Posterior cingulate gyrus (tissue), 11 donors: ENCODE measurements at regions not wholly inside any gene's neighbourhood (a gene's known extent, or its start where the extent isn't known, plus 50 kb on each side); places are given as distances from the start of the nearest gene placed in this dataset.

Source experiments
- DNase-seq, 10 donors: peaks; one replicate each; pipeline versions ENCODE4 v3.0.0 to v3.0.0-alpha.2; 2020 to 2021; ENCODE audit warnings: mixed read lengths in 3 of 10
- intact Hi-C: fragments of 100-400 bp; cut with DNase I; formaldehyde crosslinking; loops from one replicate; pipeline ENCODE4 v1.15.1; 2023

GRCh38 chr17:17416400-17417360 lies 60.1 kb upstream of the MED9 start:
- intact Hi-C loops, result loop anchor here (10.0 kb wide), 1 partner anchor 48 kb away; no protein-coding TSS in a partner anchor
- peak; percentile 37 to 95 (median 56) for DNase-seq

DNA sequence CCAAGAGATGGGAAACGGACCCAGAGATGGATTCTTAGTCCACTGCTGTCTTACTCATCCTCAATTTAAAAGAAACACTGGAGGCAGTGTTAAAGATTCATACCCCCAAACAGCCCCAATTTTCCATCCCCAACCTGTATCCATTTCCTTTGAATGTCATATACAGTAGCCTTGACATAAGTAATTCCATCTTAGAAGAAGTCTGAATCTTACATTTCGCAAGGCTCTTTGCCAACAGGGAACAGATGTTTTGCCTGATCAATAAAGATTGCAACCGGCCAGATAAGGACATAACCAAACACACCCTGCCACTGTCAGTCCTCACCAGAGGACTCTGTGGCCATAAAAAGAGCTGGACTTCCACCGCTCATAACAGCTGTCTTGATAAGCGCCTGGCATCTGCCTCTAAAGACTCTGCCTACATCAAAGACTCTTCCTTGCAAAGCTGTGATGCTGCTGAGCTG lies 59.0 kb upstream of the MED9 start:
- peak in 1 of 10 donors; percentile 9 for DNase-seq
- intact Hi-C loops, result loop anchor here (10.0 kb wide), 1 partner anchor 47 kb away; no protein-coding TSS in a partner anchor

DNA sequence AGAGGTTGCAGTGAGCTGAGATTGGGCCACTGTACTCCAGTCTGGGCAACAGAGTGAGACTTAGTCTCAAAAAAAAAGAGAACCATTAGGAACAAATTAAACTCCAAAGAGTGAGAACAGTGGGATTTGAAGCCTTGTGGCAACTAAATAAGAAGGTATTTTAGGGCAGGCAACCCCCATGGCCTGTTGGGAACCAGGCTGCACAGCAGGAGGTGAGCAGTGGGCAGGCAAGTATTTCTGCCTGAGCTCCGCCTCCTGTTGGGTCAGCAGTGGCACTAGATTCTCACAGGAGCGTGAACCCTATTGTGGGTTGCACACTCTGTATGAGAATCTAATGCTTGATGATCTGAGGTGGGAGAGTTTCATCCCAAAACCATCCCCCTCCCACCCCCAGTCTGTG lies 57.6 kb upstream of the MED9 start:
- peak in 2 of 10 donors; percentile 27 to 62 for DNase-seq
- intact Hi-C loops, result loop anchor here (10.0 kb wide), 1 partner anchor 46 kb away; no protein-coding TSS in a partner anchor

- DNase-seq, result peak; percentile 47 to 94 (median 67)
- intact Hi-C loops, result loop anchor here (10.0 kb wide), 1 partner anchor 45 kb away; no protein-coding TSS in a partner anchor
These were observed 57.2 kb upstream of the MED9 start for GRCh38 chr17:17419631-17420030.

DNA sequence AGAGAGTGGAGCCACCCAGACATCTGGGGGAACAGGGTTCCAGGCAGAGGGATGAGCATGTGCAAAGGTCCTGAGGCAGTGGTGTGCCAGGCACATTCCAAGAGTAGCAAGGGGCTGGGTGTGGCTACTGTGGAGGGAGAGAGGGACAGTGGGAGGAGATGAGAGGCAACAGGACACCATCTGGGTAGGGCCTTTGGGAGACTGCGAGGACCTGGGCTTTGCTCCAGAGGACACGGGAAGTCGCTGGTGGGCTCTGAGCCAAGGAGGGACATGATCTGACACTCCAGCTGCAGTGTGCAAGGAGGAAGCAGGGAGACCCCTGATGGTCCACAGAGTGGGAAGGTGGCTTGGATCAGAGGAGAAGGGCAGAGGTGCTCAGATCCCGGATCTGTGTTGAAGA lies 56.7 kb upstream of the MED9 start:
- peak in 2 of 10 donors; percentile 41 to 78 for DNase-seq
- intact Hi-C loops, result no loop called here

GRCh38 chr17:17420561-17421269 lies 56.1 kb upstream of the MED9 start:
- peak in 3 of 10 donors; percentile 54 to 76 (median 61) for DNase-seq
- intact Hi-C loops, result no loop called here

GRCh38 chr17:17421346-17422216 lies 55.2 kb upstream of the MED9 start:
- DNase-seq, result peak in 3 of 10 donors; percentile 24 to 67 (median 56)
- intact Hi-C loops, result no loop called here

DNA sequence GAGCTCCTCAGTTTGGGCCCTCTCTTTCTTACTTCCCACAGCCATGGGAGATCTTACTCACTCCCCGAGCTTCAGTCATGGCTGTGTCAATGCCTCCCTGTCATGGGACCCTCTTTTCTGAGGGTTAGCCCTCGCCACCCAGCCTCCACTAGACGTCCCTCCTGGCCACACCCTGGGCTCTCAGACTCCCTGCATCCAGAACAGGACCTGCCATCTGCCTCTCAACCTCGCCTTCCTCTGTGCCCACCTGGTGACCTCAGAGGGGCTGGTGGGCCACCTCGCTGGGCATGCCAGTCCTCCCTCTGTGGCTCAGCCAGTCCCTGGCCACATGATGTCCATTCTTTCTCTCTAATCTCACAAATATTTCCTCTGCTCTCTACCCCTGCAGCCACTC lies 54.6 kb upstream of the MED9 start:
- intact Hi-C loops, result no loop called here
- peak in 2 of 10 donors; percentile 40 to 47 for DNase-seq

DNA sequence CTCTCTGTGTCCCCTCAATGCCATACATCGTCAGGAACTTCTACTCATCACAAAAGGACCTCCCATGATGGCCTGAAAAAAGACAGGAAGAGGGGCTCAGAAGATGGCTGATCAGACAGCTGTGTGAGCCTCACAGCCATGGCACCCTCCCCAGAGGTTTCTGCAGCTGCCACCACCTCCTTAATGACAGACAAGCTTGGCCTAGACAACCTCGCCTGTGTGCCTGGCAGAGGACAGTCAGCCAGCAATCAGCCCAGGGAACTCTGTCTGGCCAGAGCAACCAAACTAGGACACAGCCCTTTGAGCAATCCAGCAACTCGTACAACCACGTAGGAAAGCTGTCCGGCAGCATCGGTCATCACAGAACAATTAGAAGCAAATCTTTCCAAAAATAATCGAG lies 54.2 kb upstream of the MED9 start:
- DNase-seq, result peak in 3 of 10 donors; percentile 15 to 80 (median 41)
- intact Hi-C loops, result no loop called here

DNA sequence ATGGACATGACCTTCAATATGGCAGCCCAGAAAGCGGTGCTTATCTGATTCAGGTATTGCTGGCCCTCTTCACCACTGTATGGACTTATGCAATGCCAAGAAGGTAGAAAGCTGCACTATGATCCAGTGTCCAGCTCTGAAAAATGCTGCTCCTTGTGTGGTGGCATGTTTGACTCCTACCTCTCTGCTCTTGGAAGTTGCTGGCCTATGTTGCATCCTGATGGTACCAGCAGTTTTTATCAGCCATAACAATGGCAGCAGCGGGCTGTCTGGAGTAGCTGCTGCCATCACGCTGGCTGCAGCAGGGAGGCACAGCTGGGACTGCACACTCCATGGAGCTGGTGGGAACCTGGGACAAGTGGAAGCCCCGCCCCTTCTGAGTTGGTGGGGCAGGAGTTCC lies 53.1 kb upstream of the MED9 start:
- DNase-seq, result peak in 1 of 10 donors; percentile 40
- intact Hi-C loops, result no loop called here

- peak in 1 of 10 donors; percentile 18 for DNase-seq
- intact Hi-C loops, result no loop called here
These were observed 52.2 kb upstream of the MED9 start for GRCh38 chr17:17424552-17424951.

GRCh38 chr17:17425005-17425404 lies 51.8 kb upstream of the MED9 start:
- intact Hi-C loops, result no loop called here
- no peak for DNase-seq

DNA sequence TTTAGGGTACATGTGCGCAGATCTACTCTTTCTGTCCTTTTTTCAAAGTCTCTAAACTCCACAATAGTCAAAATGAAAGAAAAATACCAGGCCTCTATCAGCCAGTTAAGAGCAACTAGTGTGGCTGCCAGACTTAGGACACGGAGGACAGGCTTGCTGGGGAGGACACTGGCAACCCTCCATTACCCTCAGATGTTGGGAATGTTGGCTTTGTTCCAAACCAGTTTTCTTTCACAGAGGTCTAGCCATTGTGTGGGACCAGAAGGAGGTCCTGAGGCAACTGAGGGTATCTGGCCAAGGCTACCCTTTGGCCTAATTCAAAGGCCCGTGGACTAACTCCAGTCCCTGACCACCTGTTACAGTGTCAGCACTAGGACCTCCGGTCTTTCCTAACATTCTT lies 51.2 kb upstream of the MED9 start:
- DNase-seq, result no peak
- intact Hi-C loops, result no loop called here

DNA sequence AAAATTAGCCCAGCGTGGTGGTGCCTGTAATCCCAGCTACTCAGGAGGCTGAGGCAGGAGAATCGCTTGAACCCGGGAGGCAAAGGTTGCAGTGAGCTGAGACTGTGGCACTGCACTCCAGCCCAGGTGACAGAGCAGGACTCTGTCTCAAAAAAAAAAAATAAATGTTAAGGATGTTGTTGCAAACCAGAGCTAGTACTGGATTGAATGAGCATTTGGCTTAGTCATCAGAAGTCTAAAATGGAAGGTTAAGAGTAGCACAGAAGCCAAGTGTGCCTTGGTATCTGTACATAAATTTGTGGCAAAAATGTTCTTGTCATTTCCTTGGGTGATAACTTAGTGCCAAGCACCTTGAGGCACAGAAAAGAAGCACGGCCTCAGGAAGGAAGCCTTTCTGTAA lies 50.6 kb upstream of the MED9 start:
- no peak for DNase-seq
- intact Hi-C loops, result no loop called here
